ENCODE measurements at regions not wholly inside any gene's neighbourhood (a gene's known extent, or its start where the extent isn't known, plus 50 kb on each side); places are given as distances from the start of the nearest gene placed in this dataset.

DNA sequence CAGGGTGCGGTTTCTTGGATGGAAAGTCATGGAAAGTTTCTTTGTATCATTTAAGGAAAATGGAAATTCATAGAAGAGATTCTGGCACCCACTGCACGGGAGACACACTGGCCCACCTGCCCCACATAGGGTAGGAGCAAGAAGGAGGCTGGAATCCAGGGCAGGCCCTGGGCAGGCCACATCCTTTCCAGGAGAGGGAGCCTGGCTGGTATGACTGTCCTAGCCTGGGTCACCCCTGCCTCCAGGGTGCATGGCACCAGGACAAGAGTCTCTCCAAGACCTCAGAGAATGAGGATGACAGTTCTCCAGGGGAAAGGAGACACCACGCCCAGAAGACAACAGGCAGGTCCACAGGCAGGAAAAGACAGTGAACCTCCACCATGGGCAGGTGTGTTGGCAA lies 297.2 kb downstream of the TCERG1L start:
- no peak overlapping the region for H3K27ac Mint-ChIP-seq
- no peak for ATAC-seq
- H3K9me3 Mint-ChIP-seq: no peaks in the 10 kb centered on the region
- H3K27me3 Mint-ChIP-seq: no peaks in the 10 kb centered on the region
- no peaks in the 10 kb centered on the region for H3K36me3 Mint-ChIP-seq (ENCODE audit: low read depth)
- H3K4me1 Mint-ChIP-seq: no peaks in the 10 kb centered on the region
- H3K4me3 Mint-ChIP-seq: no peak overlapping the region
- no peak for DNase-seq

GRCh38 chr10:131015271-131015670 lies 296.2 kb downstream of the TCERG1L start:
- H3K9me3 Mint-ChIP-seq: no peaks in the 10 kb centered on the region
- no peaks in the 10 kb centered on the region for H3K36me3 Mint-ChIP-seq (ENCODE audit: low read depth)
- no peak overlapping the region for H3K27ac Mint-ChIP-seq
- H3K27me3 Mint-ChIP-seq: no peaks in the 10 kb centered on the region
- ATAC-seq (no peak), DNase-seq (no peak)
- H3K4me3 Mint-ChIP-seq: no peak overlapping the region
- no peaks in the 10 kb centered on the region for H3K4me1 Mint-ChIP-seq

- Mint-ChIP-seq H3K27ac (no peak overlapping the region), H3K4me1 (no peaks in the 10 kb centered on the region), H3K9me3 (no peaks in the 10 kb centered on the region), H3K36me3 (ENCODE audit: low read depth) (no peaks in the 10 kb centered on the region), H3K27me3 (no peaks in the 10 kb centered on the region), H3K4me3 (no peak overlapping the region)
- ATAC-seq: no peak
- DNase-seq: no peak
Observed at GRCh38 chr10:131016556-131016955, 295.0 kb downstream of the TCERG1L start.

DNA sequence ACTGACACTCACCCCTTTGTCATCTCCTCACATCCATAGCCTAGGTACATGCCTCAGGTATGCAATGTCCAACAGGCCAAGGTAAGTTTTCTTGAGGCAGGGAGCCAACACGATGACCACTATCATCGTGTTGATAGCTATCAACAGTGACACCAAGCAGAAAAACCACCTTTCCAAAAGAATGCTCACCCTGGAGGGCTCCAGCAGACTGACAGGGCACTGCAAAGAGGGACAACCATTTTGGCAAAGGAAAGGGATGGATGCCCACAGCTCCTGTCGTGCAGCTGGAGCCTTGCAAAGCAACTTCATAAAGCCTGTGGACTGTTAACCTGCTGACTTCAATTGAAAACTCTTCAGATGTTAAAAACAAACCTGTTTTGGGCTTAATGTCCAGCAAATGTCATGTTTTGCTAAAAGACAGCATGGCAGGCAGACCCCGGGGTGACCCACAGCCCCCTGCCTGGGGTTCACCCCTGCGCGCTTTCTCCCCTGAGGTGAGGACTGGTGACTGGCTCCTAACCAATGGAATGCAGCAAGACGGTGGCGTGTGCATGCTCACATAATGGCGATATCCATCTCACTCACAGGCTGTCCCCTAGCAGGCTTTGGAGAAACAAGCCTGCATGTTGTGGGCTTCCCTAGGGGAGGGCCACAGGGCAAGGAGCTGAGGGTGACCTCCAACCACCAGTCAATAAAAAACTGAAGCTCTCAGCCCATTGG lies 293.8 kb downstream of the TCERG1L start:
- H3K4me1 Mint-ChIP-seq: no peaks in the 10 kb centered on the region

DNA sequence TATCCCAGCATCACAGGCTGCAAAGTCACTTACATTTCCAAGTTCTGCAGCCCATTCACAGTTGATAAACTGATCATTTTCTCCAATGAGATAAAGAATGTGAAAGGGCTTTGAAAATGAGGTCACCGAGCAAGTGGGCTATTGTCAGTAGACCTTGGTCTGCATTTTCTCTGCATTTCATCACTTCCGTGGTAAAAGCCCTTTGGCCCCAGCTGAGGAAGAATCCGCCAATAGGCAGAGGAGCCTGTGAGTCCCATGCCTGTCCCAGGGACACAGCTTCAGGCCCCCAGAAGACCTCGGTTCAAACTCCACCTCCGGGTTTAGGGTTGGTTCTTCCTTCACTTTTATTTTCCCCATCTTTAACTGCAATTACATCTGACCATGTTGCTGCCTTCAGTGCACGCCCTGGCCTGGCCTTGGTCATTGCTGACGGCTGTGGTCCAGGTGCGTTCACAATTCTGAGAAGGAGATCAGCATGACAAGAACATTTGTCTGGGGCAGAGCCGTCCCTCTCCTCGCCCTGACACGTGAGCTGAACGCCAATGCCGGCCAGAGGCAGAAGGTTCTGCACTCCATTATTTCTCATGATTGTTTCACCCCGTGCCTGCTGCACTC lies 292.5 kb downstream of the TCERG1L start:
- Mint-ChIP-seq H3K9me3 (no peaks in the 10 kb centered on the region), H3K27ac (no peak overlapping the region), H3K4me3 (no peak overlapping the region), H3K36me3 (ENCODE audit: low read depth) (no peaks in the 10 kb centered on the region), H3K27me3 (no peaks in the 10 kb centered on the region), H3K4me1 (no peaks in the 10 kb centered on the region)
- DNase-seq: no peak
- ATAC-seq: no peak

More for the DNA sequence above, 293.8 kb downstream of the TCERG1L start:
- Mint-ChIP-seq H3K9me3 (no peaks in the 10 kb centered on the region), H3K27ac (no peak overlapping the region), H3K4me3 (no peak overlapping the region), H3K36me3 (ENCODE audit: low read depth) (no peaks in the 10 kb centered on the region), H3K27me3 (no peaks in the 10 kb centered on the region)
- no peak for ATAC-seq
- no peak for DNase-seq

- no peak for ATAC-seq
- H3K4me3 Mint-ChIP-seq: no peak overlapping the region
- no peaks in the 10 kb centered on the region for H3K9me3 Mint-ChIP-seq
- H3K27me3 Mint-ChIP-seq: no peaks in the 10 kb centered on the region
- DNase-seq: no peak
- no peak overlapping the region for H3K27ac Mint-ChIP-seq
- no peaks in the 10 kb centered on the region for H3K4me1 Mint-ChIP-seq
- H3K36me3 Mint-ChIP-seq (ENCODE audit: low read depth): no peaks in the 10 kb centered on the region
Observed at GRCh38 chr10:131019696-131020095, 291.8 kb downstream of the TCERG1L start.

DNA sequence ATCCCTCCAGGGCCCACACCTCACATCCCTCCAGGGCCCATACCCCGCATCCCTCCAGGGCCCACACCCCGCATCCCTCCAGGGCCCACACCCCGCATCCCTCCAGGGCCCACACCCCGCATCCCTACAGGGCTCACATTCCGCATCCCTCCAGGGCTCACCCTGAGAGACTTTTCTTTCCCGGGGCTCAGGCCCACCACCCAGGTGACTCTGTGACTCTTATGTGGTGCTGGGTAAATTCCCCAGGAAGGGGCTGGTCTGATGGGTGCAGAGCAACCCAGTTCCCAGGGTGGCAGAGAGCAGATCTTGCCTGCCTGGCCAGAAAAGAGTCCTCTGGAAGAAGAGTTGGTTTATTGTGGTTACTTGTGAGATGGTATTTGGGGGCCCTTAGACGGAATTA lies 290.7 kb downstream of the TCERG1L start:
- no peak for DNase-seq
- ATAC-seq: no peak
- Mint-ChIP-seq H3K4me1 (no peaks in the 10 kb centered on the region), H3K27me3 (no peaks in the 10 kb centered on the region), H3K27ac (no peak overlapping the region), H3K36me3 (ENCODE audit: low read depth) (no peaks in the 10 kb centered on the region), H3K4me3 (no peak overlapping the region), H3K9me3 (no peaks in the 10 kb centered on the region)

DNA sequence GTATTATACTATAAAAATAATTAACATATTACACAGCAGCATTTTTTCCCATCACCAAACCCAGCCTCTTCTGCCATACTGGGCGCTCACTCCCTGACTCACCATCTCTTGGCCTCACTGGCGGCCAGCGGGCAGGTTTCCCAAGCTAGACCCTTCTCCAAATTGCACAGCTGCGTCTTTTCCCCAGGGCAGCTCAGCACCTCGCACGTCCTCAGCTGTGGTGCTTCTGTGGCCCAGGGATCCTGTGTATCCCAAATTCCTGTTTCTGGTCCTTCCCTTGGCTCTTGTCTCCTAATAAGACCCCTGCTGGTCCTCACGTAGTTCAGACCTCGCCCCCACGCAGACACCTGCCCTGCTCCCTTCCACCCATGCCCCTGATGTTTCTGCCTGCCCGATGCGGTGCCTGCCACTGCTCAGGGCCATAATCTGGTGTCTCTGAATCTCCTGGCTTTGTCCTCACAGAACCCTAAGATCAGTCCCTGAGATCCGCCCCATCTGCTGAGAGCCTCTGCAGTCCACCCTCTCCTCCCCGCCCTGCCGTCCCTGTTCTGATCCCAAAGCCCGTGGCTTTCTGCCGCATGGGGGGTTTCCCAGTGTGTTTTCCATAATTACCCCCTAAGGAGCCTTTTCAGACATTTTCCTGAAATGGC lies 290.1 kb downstream of the TCERG1L start:
- ATAC-seq: no peak
- H3K27ac Mint-ChIP-seq: no peak overlapping the region
- no peak for DNase-seq
- H3K36me3 Mint-ChIP-seq (ENCODE audit: low read depth): no peaks in the 10 kb centered on the region
- no peaks in the 10 kb centered on the region for H3K4me1 Mint-ChIP-seq
- no peaks in the 10 kb centered on the region for H3K9me3 Mint-ChIP-seq
- no peaks in the 10 kb centered on the region for H3K27me3 Mint-ChIP-seq
- no peak overlapping the region for H3K4me3 Mint-ChIP-seq

DNA sequence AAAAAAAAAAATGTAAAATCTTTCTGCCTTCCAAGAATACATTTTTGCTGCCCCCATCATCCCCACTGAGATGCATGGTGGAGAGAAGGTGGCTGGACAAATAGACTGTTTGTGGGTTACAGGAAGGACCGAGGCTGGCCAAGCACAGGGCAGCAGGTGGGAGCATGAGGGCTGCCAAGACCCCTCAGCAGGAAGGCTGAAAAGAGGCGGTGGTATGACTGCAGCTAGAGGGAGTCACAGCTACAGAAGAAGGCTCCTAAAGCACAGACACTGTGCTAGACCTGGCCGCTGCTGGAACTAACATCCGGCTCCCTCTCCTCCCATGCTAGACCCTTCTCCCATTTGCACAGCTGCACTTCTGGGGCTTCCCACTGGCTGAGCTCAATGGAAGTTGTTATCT lies 289.6 kb downstream of the TCERG1L start:
- no peaks in the 10 kb centered on the region for H3K36me3 Mint-ChIP-seq (ENCODE audit: low read depth)
- H3K27ac Mint-ChIP-seq: no peak overlapping the region
- no peaks in the 10 kb centered on the region for H3K27me3 Mint-ChIP-seq
- no peak for DNase-seq
- H3K4me3 Mint-ChIP-seq: no peak overlapping the region
- H3K4me1 Mint-ChIP-seq: no peaks in the 10 kb centered on the region
- H3K9me3 Mint-ChIP-seq: no peaks in the 10 kb centered on the region
- ATAC-seq: no peak

- no peaks in the 10 kb centered on the region for H3K27me3 Mint-ChIP-seq
- H3K36me3 Mint-ChIP-seq (ENCODE audit: low read depth): no peaks in the 10 kb centered on the region
- no peak overlapping the region for H3K4me3 Mint-ChIP-seq
- DNase-seq (no peak), ATAC-seq (no peak)
- no peak overlapping the region for H3K27ac Mint-ChIP-seq
- no peaks in the 10 kb centered on the region for H3K9me3 Mint-ChIP-seq
- H3K4me1 Mint-ChIP-seq: no peaks in the 10 kb centered on the region
Observed at GRCh38 chr10:131022369-131022768, 289.2 kb downstream of the TCERG1L start.

DNA sequence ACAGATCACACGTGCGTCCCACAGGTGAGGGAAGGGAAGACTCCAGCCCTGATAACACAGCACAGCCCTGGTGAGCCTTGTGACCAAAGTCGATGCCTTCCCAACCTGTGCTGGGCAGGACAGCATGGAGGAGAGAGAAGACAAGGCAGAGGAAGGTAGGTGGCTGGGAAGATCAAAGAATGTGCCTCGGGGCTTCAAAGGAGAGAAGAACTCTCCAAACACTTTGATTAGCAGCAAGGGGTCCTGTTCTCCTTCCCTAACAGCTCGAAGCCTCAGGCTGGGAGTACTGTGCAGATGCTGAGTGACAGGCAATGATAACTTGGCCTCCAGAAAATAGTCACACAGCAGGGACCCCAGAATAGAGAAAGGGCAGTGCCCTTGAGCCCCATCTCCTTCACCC lies 288.5 kb downstream of the TCERG1L start:
- Mint-ChIP-seq H3K4me1 (no peaks in the 10 kb centered on the region), H3K9me3 (no peaks in the 10 kb centered on the region), H3K4me3 (no peak overlapping the region), H3K27me3 (no peaks in the 10 kb centered on the region), H3K27ac (no peak overlapping the region), H3K36me3 (ENCODE audit: low read depth) (no peaks in the 10 kb centered on the region)
- ATAC-seq (no peak), DNase-seq (no peak)

DNA sequence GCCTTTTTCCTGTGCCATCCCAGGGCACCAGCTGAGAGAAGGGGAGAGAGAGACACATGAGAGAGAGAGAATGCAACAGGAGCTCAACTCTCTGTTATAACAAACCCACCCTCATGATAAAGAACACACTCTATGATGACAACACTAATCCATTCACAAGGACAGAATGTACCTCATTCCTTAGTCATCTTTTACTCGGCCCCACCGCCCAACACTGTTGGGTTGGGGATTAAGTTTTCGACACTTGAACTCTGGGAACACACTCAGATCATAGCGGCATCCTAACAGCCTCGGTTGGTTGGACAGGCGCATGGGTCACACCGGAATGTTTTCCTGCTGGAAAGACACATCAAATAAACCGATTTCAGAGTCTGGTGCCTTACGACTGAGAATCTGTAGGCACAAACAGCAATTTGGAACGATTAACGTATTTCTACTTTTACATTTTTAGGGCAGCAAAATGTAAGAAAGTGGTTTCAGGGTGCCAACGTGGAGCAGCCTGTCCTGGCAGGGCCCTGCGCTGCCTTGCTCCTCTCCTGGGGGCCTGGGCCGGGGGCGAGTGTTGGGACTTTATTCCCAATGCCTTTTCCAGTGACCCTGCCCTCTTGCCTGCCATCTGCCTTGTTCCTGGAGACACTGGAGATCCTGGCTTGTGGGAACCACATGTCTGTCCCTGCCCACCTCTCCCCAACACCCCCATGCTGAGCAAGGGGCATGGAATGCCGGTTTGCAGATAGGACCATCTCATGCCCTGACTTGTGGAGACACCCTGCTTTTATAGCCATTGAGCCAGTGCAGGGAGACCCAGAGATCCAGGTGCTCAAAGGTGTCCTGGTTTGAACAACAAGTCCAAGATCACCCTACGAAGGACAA lies 287.0 kb downstream of the TCERG1L start:
- ATAC-seq: no peak
- H3K27me3 Mint-ChIP-seq: no peaks in the 10 kb centered on the region
- H3K27ac Mint-ChIP-seq: no peak overlapping the region
- H3K4me3 Mint-ChIP-seq: no peak overlapping the region
- no peaks in the 10 kb centered on the region for H3K9me3 Mint-ChIP-seq
- no peaks in the 10 kb centered on the region for H3K4me1 Mint-ChIP-seq
- no peaks in the 10 kb centered on the region for H3K36me3 Mint-ChIP-seq (ENCODE audit: low read depth)
- no peak for DNase-seq

GRCh38 chr10:131025333-131025732 lies 286.2 kb downstream of the TCERG1L start:
- DNase-seq: no peak
- no peak overlapping the region for H3K4me3 Mint-ChIP-seq

DNA sequence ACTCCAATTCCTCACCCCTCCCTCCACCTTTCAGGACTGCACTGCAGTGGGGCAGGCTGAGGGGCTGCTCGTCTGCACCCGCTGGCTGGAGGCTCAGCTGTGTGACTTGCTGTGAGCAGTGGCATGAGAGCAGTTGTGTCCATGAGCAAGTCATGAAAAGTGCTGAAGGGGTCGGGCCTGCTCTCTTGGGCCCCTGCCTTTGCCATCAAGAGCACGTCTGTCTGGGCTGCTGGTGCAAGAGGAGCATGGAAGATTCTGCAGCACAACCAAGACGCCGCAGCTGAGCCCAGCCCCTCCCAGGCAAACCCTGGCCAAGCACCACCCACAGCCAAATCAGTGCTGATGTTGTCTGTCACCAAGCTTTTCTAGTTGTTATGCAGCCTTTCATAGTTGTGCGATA lies 284.3 kb downstream of the TCERG1L start:
- ATAC-seq: no peak
- no peaks in the 10 kb centered on the region for H3K4me1 Mint-ChIP-seq

More at GRCh38 chr10:131025333-131025732, 286.2 kb downstream of the TCERG1L start:
- Mint-ChIP-seq H3K27me3 (no peaks in the 10 kb centered on the region), H3K36me3 (ENCODE audit: low read depth) (no peaks in the 10 kb centered on the region), H3K9me3 (no peaks in the 10 kb centered on the region), H3K27ac (no peak overlapping the region), H3K4me1 (no peaks in the 10 kb centered on the region)
- ATAC-seq: no peak

More for the DNA sequence above, 284.3 kb downstream of the TCERG1L start:
- DNase-seq: no peak
- Mint-ChIP-seq H3K4me3 (no peak overlapping the region), H3K27ac (no peak overlapping the region), H3K36me3 (ENCODE audit: low read depth) (no peaks in the 10 kb centered on the region), H3K9me3 (no peaks in the 10 kb centered on the region), H3K27me3 (no peaks in the 10 kb centered on the region)
